ENCODE measurements at regions not wholly inside any gene's neighbourhood (a gene's known extent, or its start where the extent isn't known, plus 50 kb on each side); places are given as distances from the start of the nearest gene placed in this dataset.

- no peak for TF ChIP-seq GATA2 (IDR thresholded peaks at IDR 0.05; ENCODE audit: low read depth, low read length)
- no peak for TF ChIP-seq GATA3 (IDR thresholded peaks at IDR 0.05; ENCODE audit: low read depth, low read length)
These were observed 529.1 kb upstream of the PCDH10 start for GRCh38 chr4:132619968-132620367.

Data from SH-SY5Y (cell line).